ENCODE measurements at regions not wholly inside any gene's neighbourhood (a gene's known extent, or its start where the extent isn't known, plus 50 kb on each side); places are given as distances from the start of the nearest gene placed in this dataset.
A peak's percentile ranks its signal among the peaks of the same experiment; 100 is the strongest.

- no peaks in the 10 kb centered on the region for H3K4me1 ChIP-seq (ENCODE audit: control insufficient read depth in 2 of 3, insufficient read depth in 2 of 3, low read depth in 1 of 3, low read length in 3 of 3)
- no peak overlapping the region for H3K4me3 ChIP-seq (ENCODE audit: low read length in 3 of 3)
- no peak overlapping the region for H3K9ac ChIP-seq (ENCODE audit: low read length in 3 of 3)
- H3K9me3 ChIP-seq (ENCODE audit: control insufficient read depth in 2 of 3, insufficient read depth in 1 of 3, low read length in 3 of 3) = no peaks in the 10 kb centered on the region
- no peaks in the 10 kb centered on the region for H3K36me3 ChIP-seq (ENCODE audit: control insufficient read depth in 2 of 3, insufficient read depth in 3 of 3, low read length in 3 of 3)
- no peak overlapping the region for H3K27ac ChIP-seq (ENCODE audit: low read depth in 2 of 2, low read length in 2 of 2)
- H3K27me3 ChIP-seq (ENCODE audit: control insufficient read depth, insufficient read depth, low read length) = no peaks in the 10 kb centered on the region
- intact Hi-C loops (cut with DNase I) = no loop called here
- DNase-seq (no peak), FAIRE-seq (no peak)
- TF ChIP-seq CTCF (IDR thresholded peaks at IDR 0.05; ENCODE audit: borderline replicate concordance, extremely low read depth, insufficient read depth) = no peak
These were observed 95.7 kb downstream of the KCTD12 start for GRCh38 chr13:76790526-76790925.

GRCh38 chr13:76783798-76784197, 102.4 kb downstream of the KCTD12 start:
- no peak for TF ChIP-seq CTCF (IDR thresholded peaks at IDR 0.05; ENCODE audit: borderline replicate concordance, extremely low read depth, insufficient read depth)
- intact Hi-C loops (cut with DNase I) = no loop called here
- DNase-seq (no peak), FAIRE-seq (no peak)
- Histone ChIP-seq H3K9ac (ENCODE audit: low read length in 3 of 3) (no peak overlapping the region), H3K9me3 (ENCODE audit: control insufficient read depth in 2 of 3, insufficient read depth in 1 of 3, low read length in 3 of 3) (no peaks in the 10 kb centered on the region), H3K4me3 (ENCODE audit: low read length in 3 of 3) (no peak overlapping the region), H3K27ac (ENCODE audit: low read depth in 2 of 2, low read length in 2 of 2) (no peak overlapping the region), H3K27me3 (ENCODE audit: control insufficient read depth, insufficient read depth, low read length) (no peaks in the 10 kb centered on the region), H3K4me1 (ENCODE audit: control insufficient read depth in 2 of 3, insufficient read depth in 2 of 3, low read depth in 1 of 3, low read length in 3 of 3) (no peaks in the 10 kb centered on the region), H3K36me3 (ENCODE audit: control insufficient read depth in 2 of 3, insufficient read depth in 3 of 3, low read length in 3 of 3) (no peaks in the 10 kb centered on the region)

GRCh38 chr13:76778853-76779252, 107.4 kb downstream of the KCTD12 start:
- Histone ChIP-seq H3K4me1 (ENCODE audit: control insufficient read depth in 2 of 3, insufficient read depth in 2 of 3, low read depth in 1 of 3, low read length in 3 of 3) (no peaks in the 10 kb centered on the region), H3K4me3 (ENCODE audit: low read length in 3 of 3) (no peak overlapping the region), H3K9ac (ENCODE audit: low read length in 3 of 3) (no peak overlapping the region), H3K27ac (ENCODE audit: low read depth in 2 of 2, low read length in 2 of 2) (no peak overlapping the region), H3K9me3 (ENCODE audit: control insufficient read depth in 2 of 3, insufficient read depth in 1 of 3, low read length in 3 of 3) (no peaks in the 10 kb centered on the region), H3K27me3 (ENCODE audit: control insufficient read depth, insufficient read depth, low read length) (no peaks in the 10 kb centered on the region), H3K36me3 (ENCODE audit: control insufficient read depth in 2 of 3, insufficient read depth in 3 of 3, low read length in 3 of 3) (no peaks in the 10 kb centered on the region)
- TF ChIP-seq CTCF (IDR thresholded peaks at IDR 0.05; ENCODE audit: borderline replicate concordance, extremely low read depth, insufficient read depth) = no peak
- intact Hi-C loops (cut with DNase I) = no loop called here
- no peak for FAIRE-seq
- peak in 2 of 5 donors; percentile 52 to 76 for DNase-seq

- Histone ChIP-seq H3K36me3 (ENCODE audit: control insufficient read depth in 2 of 3, insufficient read depth in 3 of 3, low read length in 3 of 3) (no peaks in the 10 kb centered on the region), H3K4me1 (ENCODE audit: control insufficient read depth in 2 of 3, insufficient read depth in 2 of 3, low read depth in 1 of 3, low read length in 3 of 3) (no peaks in the 10 kb centered on the region), H3K9me3 (ENCODE audit: control insufficient read depth in 2 of 3, insufficient read depth in 1 of 3, low read length in 3 of 3) (no peaks in the 10 kb centered on the region), H3K4me3 (ENCODE audit: low read length in 3 of 3) (no peak overlapping the region), H3K27me3 (ENCODE audit: control insufficient read depth, insufficient read depth, low read length) (no peaks in the 10 kb centered on the region), H3K9ac (ENCODE audit: low read length in 3 of 3) (no peak overlapping the region), H3K27ac (ENCODE audit: low read depth in 2 of 2, low read length in 2 of 2) (no peak overlapping the region)
- intact Hi-C loops (cut with DNase I) = no loop called here
- FAIRE-seq = no peak
- TF ChIP-seq CTCF (IDR thresholded peaks at IDR 0.05; ENCODE audit: borderline replicate concordance, extremely low read depth, insufficient read depth) = no peak
- no peak for DNase-seq
These were observed 109.1 kb downstream of the KCTD12 start for GRCh38 chr13:76777096-76777495.

All from kidney (tissue), 13 donors.